ELR (cell line): ENCODE measurements at regions not wholly inside any gene's neighbourhood (a gene's known extent, or its start where the extent isn't known, plus 50 kb on each side); places are given as distances from the start of the nearest gene placed in this dataset.

Experiments
- DNase-seq: peaks from one replicate; pipeline ENCODE4 v3.0.0-alpha.2; 2015; ENCODE audit warnings: low read depth

- no peak for DNase-seq
Observed at GRCh38 chr5:122721127-122721526, 53.8 kb upstream of the SNX2 start.

GRCh38 chr5:122722341-122722740 lies 52.5 kb upstream of the SNX2 start:
- DNase-seq: no peak

- peak; percentile 61 for DNase-seq
Observed at GRCh38 chr5:122723606-122724352, 51.1 kb upstream of the SNX2 start.
